NCI-H2171 treated with DMSO at 0.1 percent for 48 hours (cell line): ENCODE measurements at regions not wholly inside any gene's neighbourhood (a gene's known extent, or its start where the extent isn't known, plus 50 kb on each side); places are given as distances from the start of the nearest gene placed in this dataset.
"Not testable (repeated sequence)": the region's sequence is repeated elsewhere in the genome, so short reads cannot be mapped to it uniquely, and the experiment has no call there.

Experiments used
- DNase-seq: peaks from one replicate; lab custom pipeline; 2025; lab: John Stamatoyannopoulos, UW

DNA sequence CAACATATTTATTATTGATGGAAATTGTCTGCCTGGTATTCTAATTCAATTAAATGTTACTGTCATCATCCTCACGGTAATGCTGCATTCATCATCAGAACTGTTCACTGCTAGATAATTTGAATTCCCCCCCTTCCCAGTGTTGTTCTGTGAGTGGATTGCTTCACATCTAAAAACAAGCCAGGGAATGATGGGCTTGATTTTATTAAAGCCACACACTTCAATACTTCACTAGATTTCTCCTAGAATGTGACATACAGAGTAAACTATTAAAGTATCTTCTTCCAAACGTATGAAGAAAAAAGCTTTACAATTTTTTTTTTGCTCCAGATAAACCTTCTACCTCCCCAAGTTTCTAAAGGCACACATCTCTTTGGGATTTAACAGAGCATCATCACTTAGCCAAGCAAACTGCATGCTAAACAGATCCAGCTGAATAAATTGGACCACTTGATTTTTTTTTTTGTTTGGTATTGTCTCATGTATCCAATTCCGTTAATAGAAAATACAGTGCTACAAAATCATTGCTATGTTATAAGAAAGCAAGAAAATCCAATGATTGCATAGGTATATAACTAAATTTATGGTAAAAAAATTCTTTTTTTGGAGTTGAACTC lies 692.4 kb downstream of the MTRR start:
- DNase-seq, result no peak

DNA sequence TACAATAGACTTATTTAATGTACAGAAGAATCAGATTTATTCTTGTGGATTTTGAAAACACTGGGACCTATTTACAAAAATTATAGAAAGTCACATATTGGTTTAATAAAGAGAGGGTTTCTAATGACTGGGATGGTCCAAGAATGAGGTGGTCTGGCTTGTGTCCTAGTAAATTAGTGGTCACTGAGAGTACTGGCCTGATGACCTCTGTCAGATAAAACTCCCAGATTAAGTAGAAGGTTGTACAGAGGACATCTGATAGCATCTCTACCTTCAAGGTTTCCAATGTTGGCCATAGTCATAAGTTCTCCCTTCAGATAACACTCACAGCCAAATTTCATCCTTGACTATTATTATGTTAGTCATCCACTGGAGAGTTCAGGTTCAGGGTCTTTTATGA lies 692.9 kb downstream of the MTRR start:
- DNase-seq, result no peak

- not testable (repeated sequence) for DNase-seq
These were observed 694.6 kb downstream of the MTRR start for GRCh38 chr5:8563540-8563939.

DNA sequence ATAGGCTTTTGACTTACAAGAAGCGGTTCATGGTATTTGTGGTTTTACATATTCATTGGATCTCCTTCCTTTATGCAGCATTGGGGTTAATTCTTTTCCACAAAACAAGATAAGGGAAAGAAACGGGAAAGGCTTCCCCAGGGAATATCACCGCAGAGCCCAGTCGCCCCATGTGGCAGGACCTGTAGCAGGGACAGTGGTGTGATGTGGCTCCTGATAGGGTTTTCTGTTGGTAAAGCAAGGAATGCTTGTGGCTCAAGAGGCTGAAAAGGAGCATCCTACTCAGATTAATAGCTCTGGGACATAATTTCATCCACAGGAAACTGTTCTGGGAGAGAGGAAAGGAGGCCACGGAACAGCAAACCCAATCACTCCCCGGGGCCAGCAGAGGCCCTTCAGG lies 699.9 kb downstream of the MTRR start:
- DNase-seq, result no peak

DNA sequence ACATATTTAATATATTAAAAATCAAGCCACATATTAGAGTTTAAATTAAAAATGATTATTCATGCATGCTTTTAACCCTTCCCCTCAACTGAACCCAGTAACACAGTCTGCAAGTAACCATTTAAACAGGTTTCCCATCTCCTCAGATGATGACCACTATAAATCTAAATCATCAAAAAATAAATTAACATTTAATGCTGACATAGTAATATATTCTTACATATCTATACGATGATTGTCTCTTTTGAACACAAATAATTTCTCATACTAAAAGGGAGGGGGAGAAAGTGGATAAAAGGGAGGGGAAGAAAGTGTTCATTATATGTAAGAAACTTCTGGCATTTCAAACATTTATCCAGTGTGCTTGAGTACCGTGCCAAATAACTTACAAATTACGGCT lies 701.6 kb downstream of the MTRR start:
- DNase-seq, result no peak

DNA sequence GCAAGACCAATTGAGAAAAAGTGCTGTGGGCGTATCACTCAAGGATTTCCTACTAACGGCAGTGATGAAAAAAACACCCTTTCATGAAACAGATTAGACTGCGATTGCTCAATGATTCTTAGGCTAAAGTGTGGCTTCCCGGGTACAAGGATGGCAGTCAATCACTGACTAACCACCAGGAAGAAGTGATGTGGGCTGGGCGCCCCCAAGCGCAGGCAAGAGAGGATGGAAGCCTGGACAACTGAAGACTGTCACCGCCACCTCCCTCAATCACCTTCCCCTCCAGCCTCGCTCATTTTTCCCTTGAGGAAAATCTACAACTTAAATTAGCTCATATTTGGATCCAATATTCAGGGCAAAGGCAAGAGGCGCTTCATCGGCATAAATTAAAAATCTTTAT lies 707.2 kb downstream of the MTRR start:
- DNase-seq, result no peak

DNA sequence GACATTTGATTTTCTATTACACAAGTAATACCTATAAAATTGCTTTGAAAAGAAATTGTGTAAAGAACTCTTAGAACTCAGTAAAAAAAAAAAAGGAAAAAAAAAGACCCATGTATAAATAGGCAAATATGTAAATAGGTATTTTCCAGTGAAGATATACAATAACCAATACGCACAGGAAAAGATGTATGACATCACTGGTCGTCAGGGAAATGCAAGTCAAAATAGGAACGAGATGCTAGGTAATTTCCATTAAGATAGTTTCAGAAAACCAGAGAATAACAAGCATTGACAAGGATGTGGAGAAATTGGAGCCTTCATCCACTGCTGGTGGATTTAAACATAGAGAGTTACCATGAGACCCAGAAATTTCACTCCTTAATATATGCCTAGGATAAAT lies 708.8 kb downstream of the MTRR start:
- DNase-seq, result no peak

DNA sequence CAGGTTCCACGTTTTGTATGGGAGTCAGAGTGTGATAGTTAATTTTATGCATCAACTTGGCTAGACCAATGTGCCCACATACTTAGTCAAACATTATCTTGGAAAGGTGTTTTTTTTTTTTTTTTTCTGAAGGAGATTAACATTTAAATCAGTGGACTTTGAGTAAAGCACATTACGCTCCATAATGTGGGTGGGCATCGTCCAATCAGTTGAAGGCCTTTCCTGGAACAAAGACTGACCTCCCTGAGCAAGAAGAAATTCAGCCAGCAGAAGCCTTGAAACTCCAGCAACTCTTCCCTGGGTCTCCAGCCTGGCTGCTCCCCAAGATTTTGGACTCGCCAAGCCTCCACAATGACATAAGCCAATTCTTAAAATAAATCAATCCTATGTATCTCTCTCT lies 711.4 kb downstream of the MTRR start:
- DNase-seq, result no peak

DNA sequence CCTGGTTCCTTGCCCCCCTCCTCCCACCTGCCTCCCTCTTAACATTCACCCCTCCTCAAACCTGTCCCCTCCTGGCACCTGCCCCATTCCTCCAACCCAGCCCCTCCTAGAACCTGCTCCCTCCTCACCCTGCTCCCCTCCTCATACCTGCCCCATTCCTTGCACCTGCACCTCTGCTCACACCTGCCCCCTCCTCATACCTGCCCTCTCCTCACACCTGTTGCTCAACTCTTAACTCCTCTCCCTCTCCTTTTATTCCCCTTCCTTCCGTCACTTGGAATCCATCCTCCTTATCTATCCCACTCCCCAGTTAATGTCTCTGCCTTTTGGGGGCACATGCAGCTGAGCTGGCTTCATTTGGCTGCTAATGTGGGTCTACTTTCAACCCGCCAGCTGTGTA lies 712.1 kb downstream of the MTRR start:
- no peak for DNase-seq

DNA sequence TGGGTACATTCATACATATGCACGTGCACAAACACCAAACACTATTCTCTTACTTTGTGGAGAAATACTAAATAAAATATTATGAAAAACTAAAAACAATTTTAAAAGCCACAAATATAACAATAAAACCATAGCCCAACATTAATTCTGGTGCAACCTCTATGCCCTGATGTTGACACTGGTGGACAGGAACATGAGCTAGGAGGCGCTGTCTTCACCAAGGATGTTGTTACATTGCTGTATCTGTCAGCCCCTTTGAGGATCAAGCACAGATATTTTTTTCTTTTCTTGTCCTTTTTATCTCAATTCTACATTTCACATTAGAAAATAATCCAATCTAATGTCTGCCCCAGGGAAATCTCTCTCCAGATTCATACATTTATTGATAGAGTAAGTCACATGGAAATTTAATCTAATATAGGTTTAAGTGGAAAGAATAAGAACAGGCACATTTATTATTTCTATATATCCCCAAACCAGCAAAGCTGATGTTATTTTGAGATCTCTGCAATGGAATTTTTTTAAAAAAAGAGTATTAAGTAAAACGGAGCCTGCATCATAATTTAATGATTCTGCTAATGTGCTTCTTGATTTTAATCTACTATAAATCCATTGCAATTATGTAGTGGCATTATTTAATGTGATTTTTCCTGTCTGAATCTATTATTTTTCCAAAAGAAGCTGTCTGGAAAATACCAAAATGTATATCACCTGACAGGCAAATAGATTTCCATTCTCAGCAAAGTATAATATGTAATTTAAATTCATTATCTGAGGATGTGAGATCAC lies 716.5 kb downstream of the MTRR start:
- no peak for DNase-seq

DNA sequence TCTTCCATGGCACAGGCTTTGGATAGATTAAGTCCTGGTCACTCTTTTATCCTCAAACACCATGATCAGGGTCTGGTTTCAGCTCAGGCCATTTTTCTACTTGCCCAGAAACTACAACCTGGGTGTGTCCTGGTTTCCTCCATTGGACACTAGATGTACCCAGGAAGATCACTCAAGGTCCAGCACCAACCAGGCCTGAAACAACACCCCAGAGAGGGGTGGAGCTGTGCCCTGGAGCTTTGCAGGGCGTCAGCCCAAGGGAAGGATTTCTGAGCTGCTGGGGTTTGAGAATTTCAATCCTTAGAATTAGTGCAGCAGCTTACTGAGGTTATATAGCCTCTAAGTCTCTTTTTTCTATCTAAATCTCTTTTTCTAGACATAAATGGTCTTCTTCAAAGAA lies 722.0 kb downstream of the MTRR start:
- DNase-seq, result no peak

GRCh38 chr5:8598356-8598755 lies 729.4 kb downstream of the MTRR start:
- no peak for DNase-seq

GRCh38 chr5:8598996-8599395 lies 730.0 kb downstream of the MTRR start:
- DNase-seq, result no peak

DNA sequence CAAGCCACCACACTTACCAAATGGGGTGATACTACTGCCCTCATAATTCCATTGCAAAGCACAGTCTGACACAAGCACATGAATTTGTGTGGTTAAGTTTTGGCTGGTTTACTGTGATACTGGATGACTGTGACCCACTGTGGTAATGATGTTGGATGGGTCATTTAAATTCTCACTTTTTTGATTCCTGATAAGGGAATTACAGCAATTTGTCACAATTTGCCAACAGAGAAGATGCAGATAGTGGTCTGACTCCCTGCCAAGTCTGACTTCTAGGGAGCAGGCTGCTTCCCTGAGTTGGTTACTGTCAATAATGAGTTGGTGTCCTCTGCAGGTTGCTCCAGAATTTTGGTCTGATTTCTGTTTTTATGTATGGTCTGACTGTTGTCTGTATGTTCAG lies 731.9 kb downstream of the MTRR start:
- DNase-seq, result no peak

DNA sequence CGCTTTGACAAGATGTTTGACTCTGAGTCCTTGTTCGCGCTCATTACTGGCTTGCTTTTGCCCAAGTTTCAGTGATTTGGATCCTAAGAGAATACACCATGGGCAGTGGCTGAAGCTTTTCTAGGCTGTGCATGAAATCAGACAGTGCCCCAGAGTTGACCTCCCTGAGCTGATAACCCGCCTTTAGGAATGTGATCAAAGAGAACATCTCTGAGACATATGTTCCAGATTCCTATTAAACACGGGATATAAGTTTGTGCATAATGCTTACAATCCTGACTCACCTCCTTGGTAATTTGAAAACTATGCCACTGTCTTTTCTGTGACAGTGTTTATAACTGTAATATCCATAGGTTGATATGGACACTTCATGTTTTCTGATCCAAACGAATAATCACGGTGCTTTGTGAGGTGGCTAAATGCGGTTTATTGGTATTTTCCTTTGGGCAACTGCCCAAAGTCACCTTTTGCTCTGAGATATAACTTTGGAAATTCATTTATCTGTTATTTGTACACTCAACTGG lies 732.9 kb downstream of the MTRR start:
- no peak for DNase-seq

GRCh38 chr5:8606231-8606630 lies 737.3 kb downstream of the MTRR start:
- DNase-seq, result no peak

GRCh38 chr5:8611067-8611466 lies 742.1 kb downstream of the MTRR start:
- DNase-seq, result no peak

- DNase-seq, result peak; percentile 48
These were observed 744.2 kb downstream of the MTRR start for GRCh38 chr5:8613078-8613685.

DNA sequence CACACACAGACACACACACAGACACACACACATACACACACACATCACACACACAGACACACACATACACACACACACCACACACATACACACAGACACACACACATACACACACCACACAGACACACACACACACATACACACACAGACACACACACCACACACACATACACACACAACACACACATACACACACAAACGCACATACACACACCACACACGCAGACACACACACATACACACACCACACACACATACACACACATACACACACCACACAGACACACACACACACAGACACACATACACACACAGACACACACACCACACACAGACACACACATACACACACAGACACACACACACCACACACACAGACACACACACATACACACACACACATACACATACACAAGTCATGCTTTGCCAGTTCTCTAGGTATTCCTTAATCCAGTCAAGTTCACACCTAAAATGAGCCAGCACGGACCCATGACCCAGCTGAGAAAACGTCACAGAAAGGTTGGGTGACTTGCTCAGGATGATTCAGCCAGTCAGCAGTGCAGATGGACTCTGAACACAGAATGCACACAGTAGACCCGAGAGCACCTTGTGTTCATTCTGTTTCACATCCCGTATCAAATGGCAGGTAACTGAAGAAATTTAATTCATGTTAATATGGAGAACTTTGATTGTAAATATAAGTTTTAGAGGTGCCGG lies 746.4 kb downstream of the MTRR start:
- peak; percentile 88 for DNase-seq

DNA sequence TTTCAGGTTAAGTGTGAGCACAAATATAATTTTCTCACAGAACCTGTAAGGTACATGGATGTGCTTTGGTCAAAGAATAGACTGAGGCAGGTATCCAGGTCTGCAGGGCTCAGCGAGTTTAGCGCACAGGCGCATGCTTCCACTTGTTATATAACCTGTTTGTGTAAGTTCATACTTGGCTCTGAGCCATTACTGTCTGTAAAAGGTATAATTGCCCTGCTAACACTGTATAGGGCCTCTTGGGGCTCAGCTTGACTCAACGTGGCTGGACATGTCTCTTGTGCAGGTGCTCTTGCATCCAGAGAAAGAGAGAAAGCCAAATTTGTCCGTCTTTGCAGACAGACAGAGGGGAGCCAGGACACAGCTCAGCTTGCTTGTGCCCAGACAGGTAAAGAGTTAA lies 759.6 kb downstream of the MTRR start:
- peak; percentile 99 for DNase-seq

DNA sequence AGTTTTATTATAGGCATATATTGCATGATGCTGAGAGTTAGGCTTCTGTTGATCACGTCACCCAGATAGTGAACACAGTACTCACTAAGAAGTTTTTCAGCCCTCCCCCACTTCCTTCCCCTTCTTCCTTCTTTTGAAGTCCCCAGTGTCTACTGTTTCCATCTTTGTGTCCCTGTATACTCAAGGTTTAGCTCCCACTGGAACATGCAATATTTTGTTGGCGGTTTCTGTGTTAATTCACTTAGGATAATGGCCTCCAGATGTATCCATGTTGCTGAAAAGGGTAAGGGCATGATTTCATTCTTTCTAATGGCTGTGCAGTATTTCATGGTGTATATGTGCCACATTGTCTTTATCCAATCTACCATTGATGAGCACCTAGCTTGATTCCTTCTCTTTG lies 764.3 kb downstream of the MTRR start:
- DNase-seq, result no peak

GRCh38 chr5:8633696-8634095 lies 764.7 kb downstream of the MTRR start:
- peak; percentile 55 for DNase-seq

GRCh38 chr5:8634219-8634618 lies 765.3 kb downstream of the MTRR start:
- no peak for DNase-seq
